Anterior cingulate cortex (tissue), 58 donors: ENCODE measurements at regions not wholly inside any gene's neighbourhood (a gene's known extent, or its start where the extent isn't known, plus 50 kb on each side); places are given as distances from the start of the nearest gene placed in this dataset.

ENCODE experiments used
- DNase-seq, 58 donors: peaks; one replicate each; lab custom pipeline; 2025; lab: John Stamatoyannopoulos, UW

DNA sequence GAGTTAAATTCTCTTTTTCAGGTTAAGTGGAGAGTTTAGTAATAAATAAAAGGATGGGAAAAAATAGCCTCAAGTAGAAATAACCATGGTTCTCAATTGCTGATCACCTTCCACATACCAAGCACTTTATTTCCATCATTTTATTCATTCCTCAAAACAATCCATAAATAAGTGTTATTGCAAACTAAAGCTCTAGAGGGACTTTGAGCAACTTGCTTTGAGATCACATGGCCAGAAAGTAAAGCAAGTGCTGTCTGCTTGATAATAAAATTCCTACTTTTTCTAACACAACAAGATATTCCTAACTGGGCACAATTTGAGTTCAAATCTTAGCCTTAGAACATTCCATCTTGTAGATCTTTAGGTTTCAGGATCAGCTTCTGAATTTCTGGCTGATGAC lies 97.1 kb upstream of the C1orf87 start:
- no peak for DNase-seq

DNA sequence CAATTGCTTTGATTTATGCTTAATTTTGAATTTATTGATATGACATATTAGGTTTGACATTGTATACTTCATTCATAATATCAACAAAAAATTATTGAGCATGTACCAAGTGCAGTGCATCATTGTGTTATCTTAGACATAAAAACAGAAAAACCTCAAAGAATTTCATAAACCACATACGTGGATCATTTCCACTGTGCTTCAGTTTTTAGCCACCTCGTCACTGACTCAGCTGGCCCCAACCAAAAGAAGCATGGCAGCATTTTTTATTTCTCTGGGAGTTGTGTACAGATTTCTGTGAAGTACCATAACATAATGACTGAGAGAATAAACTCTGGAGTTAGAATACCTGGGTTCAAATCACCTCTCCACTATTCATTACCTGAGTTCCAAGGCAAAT lies 95.6 kb upstream of the C1orf87 start:
- DNase-seq: no peak

GRCh38 chr1:60162936-60163335 lies 89.4 kb upstream of the C1orf87 start:
- DNase-seq: no peak

- DNase-seq: no peak
These were observed 86.6 kb upstream of the C1orf87 start for GRCh38 chr1:60160141-60160540.

DNA sequence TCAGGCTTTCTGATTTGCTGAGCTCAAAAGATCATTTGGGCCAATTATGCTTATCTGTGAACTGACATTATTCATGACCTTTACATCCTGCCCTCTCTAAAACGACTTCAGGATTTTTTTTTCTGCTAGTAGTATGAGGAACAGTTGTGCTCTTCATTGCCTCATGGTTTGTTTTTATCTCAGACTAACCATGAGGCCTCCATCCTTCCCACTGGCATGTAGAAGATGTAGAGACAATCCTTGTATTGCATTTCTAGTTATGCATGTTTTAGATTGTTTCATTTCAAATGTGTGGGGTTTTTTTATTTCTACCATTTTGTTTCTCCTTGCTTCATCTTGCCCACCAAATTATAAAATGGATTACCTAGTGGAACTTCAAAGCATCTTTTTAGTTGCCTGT lies 82.8 kb upstream of the C1orf87 start:
- DNase-seq: no peak

- no peak for DNase-seq
These were observed 80.4 kb upstream of the C1orf87 start for GRCh38 chr1:60153961-60154360.

GRCh38 chr1:60152891-60153290 lies 79.3 kb upstream of the C1orf87 start:
- DNase-seq: no peak

- no peak for DNase-seq
These were observed 77.7 kb upstream of the C1orf87 start for GRCh38 chr1:60151311-60151710.

GRCh38 chr1:60149251-60149650 lies 75.7 kb upstream of the C1orf87 start:
- peak in 7 of 58 donors; percentile 1 to 8 (median 1) for DNase-seq

- DNase-seq: no peak
These were observed 73.3 kb upstream of the C1orf87 start for GRCh38 chr1:60146884-60147283.

DNA sequence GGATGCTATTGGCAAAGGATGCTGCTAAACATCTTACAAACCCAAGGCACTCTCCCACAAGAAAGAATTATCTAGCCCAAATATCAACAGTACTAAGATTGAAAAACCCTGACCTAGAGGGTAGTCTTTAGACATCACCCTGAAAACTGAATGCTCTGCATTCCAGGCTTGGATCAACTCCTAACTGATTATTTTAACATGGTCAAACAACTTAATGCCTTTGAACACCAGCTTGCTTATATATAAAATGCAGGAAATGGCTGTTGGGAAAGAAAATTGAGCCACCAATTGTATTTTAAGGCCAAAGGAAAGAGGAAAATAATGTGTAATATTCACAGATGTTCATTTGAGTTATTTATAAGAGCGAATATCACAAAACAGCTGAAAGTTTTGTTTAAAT lies 72.2 kb upstream of the C1orf87 start:
- no peak for DNase-seq

DNA sequence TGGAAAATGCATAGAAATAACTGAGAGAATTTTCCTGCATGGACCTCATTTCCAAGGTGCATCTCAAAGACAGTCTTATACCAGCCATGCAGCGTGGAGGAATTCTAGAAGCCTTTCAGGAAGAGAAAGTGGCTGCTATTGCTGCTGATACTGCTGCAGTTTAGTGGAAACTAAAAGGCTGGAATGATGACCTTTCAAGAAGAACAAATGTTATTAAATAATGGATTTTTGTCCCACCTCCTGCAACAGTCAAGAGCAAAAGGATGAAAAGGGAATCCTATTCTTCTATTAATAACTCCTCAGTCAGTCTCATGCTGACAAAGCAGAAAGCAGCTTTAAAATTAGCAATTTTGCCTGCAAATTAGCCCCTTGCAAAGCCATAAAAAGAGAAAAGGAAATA lies 68.2 kb upstream of the C1orf87 start:
- DNase-seq: no peak

GRCh38 chr1:60141276-60141675 lies 67.7 kb upstream of the C1orf87 start:
- DNase-seq: no peak

- no peak for DNase-seq
These were observed 63.8 kb upstream of the C1orf87 start for GRCh38 chr1:60137406-60137805.

DNA sequence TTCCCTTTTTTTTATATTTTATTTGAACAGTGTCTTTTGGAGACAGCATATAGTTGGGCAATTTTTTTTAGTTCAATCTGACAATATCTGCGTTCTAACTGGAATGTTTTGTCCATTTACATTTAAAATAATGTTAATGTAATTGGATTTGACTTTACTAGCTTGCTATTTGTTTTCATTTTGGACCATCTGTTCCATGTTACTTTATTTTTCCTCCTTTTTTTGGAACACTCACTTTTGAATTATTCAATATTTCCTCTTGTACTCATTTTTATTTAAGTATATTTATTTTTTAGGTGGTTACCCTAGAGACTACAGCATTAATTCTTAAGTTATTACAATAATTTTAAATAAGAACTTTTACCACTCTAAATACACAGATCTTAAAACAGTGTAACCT lies 62.8 kb upstream of the C1orf87 start:
- DNase-seq: no peak

GRCh38 chr1:60134716-60135115 lies 61.1 kb upstream of the C1orf87 start:
- DNase-seq: no peak

DNA sequence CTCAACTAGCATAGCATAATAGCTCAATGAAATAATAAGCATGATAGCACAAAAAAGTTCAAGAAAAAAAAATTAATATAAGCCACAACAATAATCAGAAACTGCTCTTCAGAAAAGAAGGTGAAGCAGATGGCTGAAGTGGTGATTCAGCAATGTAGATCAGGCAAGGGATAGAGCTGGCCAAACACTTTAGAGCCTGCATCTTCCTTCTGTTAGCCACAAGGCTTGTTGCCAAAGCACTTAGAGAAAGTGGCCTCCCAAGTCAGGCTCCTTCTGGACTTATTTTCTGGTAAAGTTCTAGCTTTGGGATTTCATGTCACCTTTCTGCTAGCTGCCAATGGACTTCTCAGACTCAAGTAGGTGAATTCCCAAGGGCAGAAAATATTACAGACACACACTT lies 60.3 kb upstream of the C1orf87 start:
- DNase-seq: no peak

- DNase-seq: no peak
These were observed 59.6 kb upstream of the C1orf87 start for GRCh38 chr1:60133000-60133673.

- no peak for DNase-seq
These were observed 58.5 kb upstream of the C1orf87 start for GRCh38 chr1:60132108-60132507.

DNA sequence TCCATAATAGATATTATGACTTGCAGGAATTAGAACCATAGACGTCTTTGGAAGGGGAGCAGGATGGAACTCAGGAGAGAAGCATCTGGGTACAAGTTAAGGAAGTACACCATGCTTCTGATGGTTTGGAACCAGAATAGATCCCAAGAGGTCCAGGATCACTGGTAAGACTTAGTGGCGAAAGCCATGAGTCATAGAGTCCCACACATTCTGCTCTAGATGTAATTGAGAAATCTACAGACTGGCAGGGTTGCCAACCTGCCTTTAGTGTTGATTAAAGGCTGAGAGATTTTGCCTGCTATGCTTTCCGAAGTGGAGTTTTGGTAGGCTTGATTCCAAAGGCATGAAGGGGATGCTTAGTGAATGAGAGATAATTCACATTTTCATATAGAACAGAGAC lies 57.1 kb upstream of the C1orf87 start:
- DNase-seq: no peak

GRCh38 chr1:60129911-60130310 lies 56.3 kb upstream of the C1orf87 start:
- DNase-seq: no peak

GRCh38 chr1:60126723-60127122 lies 53.2 kb upstream of the C1orf87 start:
- DNase-seq: no peak
